ENCODE measurements at regions not wholly inside any gene's neighbourhood (a gene's known extent, or its start where the extent isn't known, plus 50 kb on each side); places are given as distances from the start of the nearest gene placed in this dataset.
"Not testable (repeated sequence)": the region's sequence is repeated elsewhere in the genome, so short reads cannot be mapped to it uniquely, and the experiment has no call there.

DNA sequence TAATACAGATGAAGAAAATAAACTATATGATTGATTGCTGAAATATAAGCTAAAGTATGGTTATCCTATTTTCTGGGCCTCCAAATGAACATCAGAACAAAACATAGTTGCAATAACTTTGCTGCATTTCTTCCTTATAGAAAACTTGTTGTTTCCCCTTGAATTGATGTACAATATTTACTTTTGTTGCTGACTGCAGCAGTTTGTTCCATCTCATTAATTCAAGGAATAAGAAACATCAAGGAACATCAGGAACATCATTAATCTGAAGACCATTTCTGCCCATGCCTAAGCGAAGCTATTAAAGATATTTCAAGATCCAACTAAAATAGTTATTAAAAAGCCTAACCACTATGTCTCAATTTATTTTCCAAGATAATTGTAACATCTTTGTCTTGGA, 363.6 kb upstream of the EDIL3 start (continued):
- TF ChIP-seq, protein P1, sequence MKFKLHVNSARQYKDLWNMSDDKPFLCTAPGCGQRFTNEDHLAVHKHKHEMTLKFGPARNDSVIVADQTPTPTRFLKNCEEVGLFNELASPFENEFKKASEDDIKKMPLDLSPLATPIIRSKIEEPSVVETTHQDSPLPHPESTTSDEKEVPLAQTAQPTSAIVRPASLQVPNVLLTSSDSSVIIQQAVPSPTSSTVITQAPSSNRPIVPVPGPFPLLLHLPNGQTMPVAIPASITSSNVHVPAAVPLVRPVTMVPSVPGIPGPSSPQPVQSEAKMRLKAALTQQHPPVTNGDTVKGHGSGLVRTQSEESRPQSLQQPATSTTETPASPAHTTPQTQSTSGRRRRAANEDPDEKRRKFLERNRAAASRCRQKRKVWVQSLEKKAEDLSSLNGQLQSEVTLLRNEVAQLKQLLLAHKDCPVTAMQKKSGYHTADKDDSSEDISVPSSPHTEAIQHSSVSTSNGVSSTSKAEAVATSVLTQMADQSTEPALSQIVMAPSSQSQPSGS (IDR thresholded peaks at IDR 0.05; ENCODE audit: low read length), result no peak
- TF ChIP-seq POLR2A (IDR thresholded peaks at IDR 0.05; ENCODE audit: control extremely low read depth in 1 of 2, low read depth in 2 of 2, low read length in 2 of 2) (no peak), EZH2 (IDR thresholded peaks at IDR 0.05; ENCODE audit: low read depth, low read length, severe bottlenecking) (no peak)

DNA sequence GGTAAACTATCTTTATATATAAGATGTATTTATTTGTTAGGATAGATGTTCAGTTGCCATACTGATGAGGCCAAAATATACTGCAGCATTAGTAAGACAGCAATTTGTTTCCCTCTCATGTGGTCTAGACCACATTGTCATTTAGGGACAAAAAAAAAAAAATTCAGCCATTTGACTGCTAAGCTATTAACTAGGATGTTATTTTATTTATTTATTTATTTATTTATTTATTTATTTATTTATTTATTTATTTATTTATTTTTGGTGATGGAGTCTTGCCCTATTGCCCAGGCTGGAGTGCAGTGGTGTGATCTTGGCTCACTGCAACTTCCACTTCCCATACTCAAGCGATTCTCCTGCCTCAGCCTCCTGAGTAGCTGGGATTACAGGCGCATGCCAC, 361.6 kb upstream of the EDIL3 start:
- not testable (repeated sequence) for H3K27ac ChIP-seq (ENCODE audit: low read depth, low read length); H4K91ac ChIP-seq (replicated peaks; ENCODE audit: insufficient read length, low read length); H4K8ac ChIP-seq (ENCODE audit: extremely low read depth, insufficient read depth, low read length); H4K5ac ChIP-seq (ENCODE audit: insufficient read length, low read depth, low read length); H3K14ac ChIP-seq (ENCODE audit: insufficient read length); H3K27me3 ChIP-seq (replicated peaks in 1 of 4; ENCODE audit: control insufficient read depth in 3 of 4, extremely low read depth in 1 of 4, insufficient read depth in 3 of 4, low read length in 3 of 4); H2BK120ac ChIP-seq (replicated peaks; ENCODE audit: low read depth, low read length); H3K4me1 ChIP-seq (replicated peaks in 1 of 4; ENCODE audit: control insufficient read depth in 3 of 4, insufficient read depth in 4 of 4, low read length in 3 of 4); H3K18ac ChIP-seq (ENCODE audit: extremely low read depth, low read length); H2BK5ac ChIP-seq (ENCODE audit: low read depth, low read length); H3K4me2 ChIP-seq (ENCODE audit: insufficient read depth in 1 of 2, low read depth in 2 of 2, low read length in 2 of 2); H3K36me3 ChIP-seq (ENCODE audit: control insufficient read depth in 2 of 4, insufficient read depth in 4 of 4, low read length in 3 of 4); H3K56ac ChIP-seq (replicated peaks; ENCODE audit: insufficient read length, low read depth, low read length); H2AFZ ChIP-seq (ENCODE audit: low read length); H2AK5ac ChIP-seq (ENCODE audit: low read depth, low read length); H3K4me3 ChIP-seq (ENCODE audit: extremely low read depth in 1 of 4, insufficient read depth in 2 of 4, low read depth in 3 of 4, low read length in 4 of 4); H3K9me3 ChIP-seq (ENCODE audit: insufficient read depth in 2 of 2, low read depth in 1 of 2, low read length in 1 of 2); H4K20me1 ChIP-seq (replicated peaks in 1 of 2; ENCODE audit: control insufficient read depth in 1 of 2, insufficient read depth in 2 of 2, low read length in 2 of 2); H3K23ac ChIP-seq (ENCODE audit: insufficient read length); H3K79me2 ChIP-seq (ENCODE audit: control insufficient read depth in 1 of 2, insufficient read depth in 2 of 2, low read length in 2 of 2); H3K79me1 ChIP-seq (ENCODE audit: low read depth, low read length); H3K9ac ChIP-seq (replicated peaks in 1 of 4; ENCODE audit: extremely low read depth in 1 of 4, low read depth in 3 of 4, low read length in 3 of 4); H3K23me2 ChIP-seq (ENCODE audit: low read depth, low read length); H2BK20ac ChIP-seq (ENCODE audit: low read length); H2BK15ac ChIP-seq (ENCODE audit: low read length); FAIRE-seq; H3K4ac ChIP-seq (replicated peaks; ENCODE audit: insufficient read length, low read depth, low read length); H2BK12ac ChIP-seq (ENCODE audit: low read depth, low read length); DNase-seq (ENCODE audit: low read depth in 1 of 2, low spot score in 2 of 2)
- ChIA-PET POLR2A (ENCODE audit: partially characterized antibody) (interaction anchor here (0.6 kb wide), 1 partner anchor 629 kb away, joined by 4 read pairs; no protein-coding TSS in a partner anchor), CTCF (ENCODE audit: partially characterized antibody) (interaction anchor here (0.8 kb wide), 1 partner anchor 323 kb away, joined by 3 read pairs; no protein-coding TSS in a partner anchor)
- 75% methylated on average over 2 of the region's 2 CpGs; no CpG with 5 or more reads in 1 of the 2 experiments for WGBS, 2 experiments (ENCODE audit: extremely low coverage in 1 of 2, insufficient coverage in 1 of 2, insufficient read length in 1 of 2, insufficient replicate concordance in 2 of 2, low coverage in 1 of 2, low lambda C conversion rate in 2 of 2, missing lambda C conversion rate in 1 of 2)

All from H1 (cell line).